HL-60/S4 treated with retinoic acid at 250 ng/mL for 4 days and 3 days (cell line): ENCODE measurements at regions not wholly inside any gene's neighbourhood (a gene's known extent, or its start where the extent isn't known, plus 50 kb on each side); places are given as distances from the start of the nearest gene placed in this dataset.

ENCODE experiments used
- in situ Hi-C: fragments of 300-500 bp; cut with MboI; formaldehyde crosslinking; loops from 2 replicates; pipeline ENCODE4 v1.7.0; 2022; ENCODE audit warnings: low sequenced_read_pairs

GRCh38 chr13:76795701-76796695 lies 90.2 kb downstream of the KCTD12 start:
- in situ Hi-C loops, result no loop called here

- in situ Hi-C loops, result no loop called here
Measured at GRCh38 chr13:76792731-76793347, 93.4 kb downstream of the KCTD12 start.

- in situ Hi-C loops, result no loop called here
Measured at GRCh38 chr13:76790980-76791819, 95.0 kb downstream of the KCTD12 start.

- in situ Hi-C loops, result no loop called here
Measured at GRCh38 chr13:76790526-76790925, 95.7 kb downstream of the KCTD12 start.

- in situ Hi-C loops, result no loop called here
Measured at GRCh38 chr13:76783798-76784197, 102.4 kb downstream of the KCTD12 start.

GRCh38 chr13:76778853-76779252 lies 107.4 kb downstream of the KCTD12 start:
- in situ Hi-C loops, result no loop called here

GRCh38 chr13:76777096-76777495 lies 109.1 kb downstream of the KCTD12 start:
- in situ Hi-C loops, result no loop called here

- in situ Hi-C loops, result no loop called here
Measured at GRCh38 chr13:76775088-76775740, 111.0 kb downstream of the KCTD12 start.

- in situ Hi-C loops, result no loop called here
Measured at GRCh38 chr13:76773448-76774094, 112.6 kb downstream of the KCTD12 start.

GRCh38 chr13:76772241-76772640 lies 114.0 kb downstream of the KCTD12 start:
- in situ Hi-C loops, result no loop called here

- in situ Hi-C loops, result no loop called here
Measured at GRCh38 chr13:76769271-76769791, 116.9 kb downstream of the KCTD12 start.

- in situ Hi-C loops, result no loop called here
Measured at GRCh38 chr13:76768384-76768783, 117.8 kb downstream of the KCTD12 start.

GRCh38 chr13:76764916-76765315 lies 121.3 kb downstream of the KCTD12 start:
- in situ Hi-C loops, result no loop called here

- in situ Hi-C loops, result no loop called here
Measured at GRCh38 chr13:76764429-76764828, 121.8 kb downstream of the KCTD12 start.

GRCh38 chr13:76762721-76763120 lies 123.5 kb downstream of the KCTD12 start:
- in situ Hi-C loops, result no loop called here

GRCh38 chr13:76759877-76760276 lies 126.3 kb downstream of the KCTD12 start:
- in situ Hi-C loops, result no loop called here

GRCh38 chr13:76758738-76759137 lies 127.5 kb downstream of the KCTD12 start:
- in situ Hi-C loops, result no loop called here

GRCh38 chr13:76758257-76758656 lies 127.9 kb downstream of the KCTD12 start:
- in situ Hi-C loops, result no loop called here

- in situ Hi-C loops, result no loop called here
Measured at GRCh38 chr13:76756451-76756850, 129.8 kb downstream of the KCTD12 start.

- in situ Hi-C loops, result no loop called here
Measured at GRCh38 chr13:76754414-76754813, 131.8 kb downstream of the KCTD12 start.
